DOHH2 (cell line): ENCODE measurements at regions not wholly inside any gene's neighbourhood (a gene's known extent, or its start where the extent isn't known, plus 50 kb on each side); places are given as distances from the start of the nearest gene placed in this dataset.

Experiments
- H3F3A ChIP-seq: fragments of 200-600 bp; sonication (generic), shearing (Covaris generic); 2 replicates; pipeline ENCODE4 v1.6.0; 2016; ENCODE audit warnings: antibody characterized with exemption, mild to moderate bottlenecking; ENCODE audit not compliant: control insufficient read depth, insufficient read depth
- H3K27ac ChIP-seq: fragments of 200-600 bp; sonication (generic); 2 replicates; pipeline ENCODE4 v1.5.1; 2014; ENCODE audit warnings: low read depth, mild to moderate bottlenecking, low read length, moderate library complexity
- H3K27me3 ChIP-seq: fragments of 200-600 bp; sonication (generic); 2 replicates; pipeline ENCODE4 v1.6.1; 2014; ENCODE audit warnings: mild to moderate bottlenecking, low read length, mixed read lengths; ENCODE audit not compliant: control insufficient read depth
- H3K36me3 ChIP-seq: fragments of 200-600 bp; sonication (generic); 2 replicates; pipeline ENCODE4 v1.6.1; 2014; ENCODE audit warnings: mild to moderate bottlenecking, low read length, moderate library complexity, mixed read lengths; ENCODE audit not compliant: control insufficient read depth
- H3K4me1 ChIP-seq: fragments of 200-600 bp; sonication (generic); 2 replicates; pipeline ENCODE4 v1.6.1; 2014; ENCODE audit warnings: mild to moderate bottlenecking, low read length, mixed read lengths; ENCODE audit not compliant: control insufficient read depth
- H3K4me2 ChIP-seq: fragments of 200-600 bp; sonication (generic); 2 replicates; pipeline ENCODE4 v1.6.0; 2014; ENCODE audit warnings: mild to moderate bottlenecking, low read length, moderate library complexity
- H3K4me3 ChIP-seq: fragments of 200-600 bp; sonication (generic); 2 replicates; pipeline ENCODE4 v1.5.1; 2014; ENCODE audit warnings: mild to moderate bottlenecking, low read length, mixed read lengths
- H3K79me2 ChIP-seq: fragments of 200-600 bp; sonication (generic); 2 replicates; pipeline ENCODE4 v1.6.1; 2014; ENCODE audit warnings: mild to moderate bottlenecking, low read length, mixed read lengths; ENCODE audit not compliant: control insufficient read depth
- H3K9me2 ChIP-seq: fragments of 200-600 bp; sonication (generic); replicated peaks from 2 replicates; pipeline ENCODE4 v1.6.1; 2014; ENCODE audit warnings: mild to moderate bottlenecking, low read length, mixed read lengths; ENCODE audit not compliant: control insufficient read depth
- H3K9me3 ChIP-seq: fragments of 200-600 bp; sonication (generic); 2 replicates; pipeline ENCODE4 v1.6.1; 2014; ENCODE audit warnings: antibody characterized with exemption, low read length, mixed read lengths; ENCODE audit not compliant: control insufficient read depth, insufficient read depth
- H4K20me1 ChIP-seq: fragments of 200-600 bp; sonication (generic); 2 replicates; pipeline ENCODE4 v1.6.0; 2014; ENCODE audit warnings: low read depth, mild to moderate bottlenecking, antibody characterized with exemption, low read length, moderate library complexity; ENCODE audit not compliant: control insufficient read depth, insufficient read depth
- EZH2phosphoT487 ChIP-seq: fragments of 200-600 bp; sonication (generic); IDR thresholded peaks from 2 replicates; pipeline ENCODE4 v1.6.1; 2017; ENCODE audit warnings: borderline replicate concordance, mild to moderate bottlenecking, antibody characterized with exemption, low read length, moderate library complexity, mixed read lengths
- TF ChIP-seq, protein P1 (sequence below): fragments of 200-600 bp; sonication (generic); IDR thresholded peaks from one replicate; pipeline ENCODE4 v1.5.1; 2014; ENCODE audit warnings: antibody characterized with exemption, mild to moderate bottlenecking, low read depth, low read length; ENCODE audit not compliant: poor library complexity, severe bottlenecking

DNA sequence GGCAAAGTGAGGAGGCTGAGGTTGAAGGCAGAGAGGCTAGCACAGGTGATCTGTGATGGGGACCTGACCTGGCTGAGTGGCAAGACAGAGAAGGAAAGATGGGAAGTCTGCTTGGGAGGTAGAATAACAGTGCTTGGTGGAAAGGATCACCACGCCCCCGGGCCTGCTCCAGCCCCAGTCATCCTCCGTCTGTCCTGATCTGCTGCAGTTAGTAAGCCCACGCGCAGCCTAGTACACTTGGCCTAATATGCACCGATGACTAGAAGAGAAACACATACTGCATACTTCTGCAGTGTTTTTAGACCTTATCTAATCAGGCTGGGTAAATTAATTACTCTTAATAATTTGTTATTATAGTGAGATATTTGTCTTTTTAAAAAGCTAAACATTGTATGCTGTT is 103.7 kb upstream of the KLF3 start:
- TF ChIP-seq, protein P1, sequence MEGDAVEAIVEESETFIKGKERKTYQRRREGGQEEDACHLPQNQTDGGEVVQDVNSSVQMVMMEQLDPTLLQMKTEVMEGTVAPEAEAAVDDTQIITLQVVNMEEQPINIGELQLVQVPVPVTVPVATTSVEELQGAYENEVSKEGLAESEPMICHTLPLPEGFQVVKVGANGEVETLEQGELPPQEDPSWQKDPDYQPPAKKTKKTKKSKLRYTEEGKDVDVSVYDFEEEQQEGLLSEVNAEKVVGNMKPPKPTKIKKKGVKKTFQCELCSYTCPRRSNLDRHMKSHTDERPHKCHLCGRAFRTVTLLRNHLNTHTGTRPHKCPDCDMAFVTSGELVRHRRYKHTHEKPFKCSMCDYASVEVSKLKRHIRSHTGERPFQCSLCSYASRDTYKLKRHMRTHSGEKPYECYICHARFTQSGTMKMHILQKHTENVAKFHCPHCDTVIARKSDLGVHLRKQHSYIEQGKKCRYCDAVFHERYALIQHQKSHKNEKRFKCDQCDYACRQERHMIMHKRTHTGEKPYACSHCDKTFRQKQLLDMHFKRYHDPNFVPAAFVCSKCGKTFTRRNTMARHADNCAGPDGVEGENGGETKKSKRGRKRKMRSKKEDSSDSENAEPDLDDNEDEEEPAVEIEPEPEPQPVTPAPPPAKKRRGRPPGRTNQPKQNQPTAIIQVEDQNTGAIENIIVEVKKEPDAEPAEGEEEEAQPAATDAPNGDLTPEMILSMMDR, result no peak
- no peak for TF ChIP-seq EZH2phosphoT487
- H3F3A ChIP-seq, result no peaks in the 10 kb centered on the region

DNA sequence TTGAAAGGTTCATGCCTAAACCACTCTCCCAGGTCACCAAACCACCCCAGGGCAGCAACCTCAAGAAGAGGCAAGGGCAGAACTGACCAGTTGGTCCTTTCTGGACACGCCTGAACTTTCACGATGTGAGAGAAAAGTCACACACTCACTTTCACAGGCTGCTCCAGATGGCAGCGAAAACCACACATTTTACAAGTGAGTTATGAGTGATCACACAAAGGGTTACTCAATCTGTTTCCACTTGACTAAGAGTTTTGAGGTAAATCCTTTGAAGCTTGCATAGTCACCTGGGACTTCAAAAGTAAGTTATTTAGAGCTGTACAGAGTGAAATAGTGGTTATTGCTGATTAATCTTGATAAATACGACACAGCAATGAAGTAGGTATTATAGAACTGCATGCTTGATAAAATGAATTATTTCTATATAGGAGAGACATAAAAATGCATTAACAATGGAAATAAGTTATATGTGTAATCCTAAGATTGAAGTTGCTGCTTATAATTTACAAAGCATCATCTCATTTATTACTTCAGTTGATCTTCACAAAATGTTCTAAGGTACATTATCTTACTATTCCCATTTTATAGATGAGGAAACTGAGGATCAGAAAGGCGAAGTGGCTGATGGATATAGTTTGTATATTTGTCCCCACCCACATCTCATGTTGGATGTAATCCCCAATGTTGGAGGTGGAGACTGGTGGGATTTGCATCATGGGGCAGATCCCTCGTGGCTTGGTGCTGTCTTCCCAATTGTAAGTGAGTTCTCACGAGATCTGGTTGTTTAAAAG is 103.0 kb upstream of the KLF3 start:
- no peaks in the 10 kb centered on the region; the same call in 1 of the 2 replicates for H3K9me3 ChIP-seq
- H3K4me3 ChIP-seq, result no peak overlapping the region
- H3K36me3 ChIP-seq, result no peaks in the 10 kb centered on the region
- H3K9me2 ChIP-seq, result no peaks in the 10 kb centered on the region
- no peaks in the 10 kb centered on the region for H4K20me1 ChIP-seq
- H3K27me3 ChIP-seq, result peaks cover 11% of the 10 kb centered on the region
- no peak overlapping the region for H3K27ac ChIP-seq
- no peaks in the 10 kb centered on the region for H3K79me2 ChIP-seq
- H3K4me1 ChIP-seq, result no peaks in the 10 kb centered on the region
- no peaks in the 10 kb centered on the region for H3F3A ChIP-seq
- no peak overlapping the region for H3K4me2 ChIP-seq
- no peak for TF ChIP-seq EZH2phosphoT487
- TF ChIP-seq, protein P1, result no peak

More for the DNA sequence above, 103.7 kb upstream of the KLF3 start:
- Histone ChIP-seq H3K9me2 (no peaks in the 10 kb centered on the region), H3K36me3 (no peaks in the 10 kb centered on the region), H3K27ac (no peak overlapping the region), H3K9me3 (no peaks in the 10 kb centered on the region; the same call in 1 of the 2 replicates), H3K4me1 (no peaks in the 10 kb centered on the region), H3K27me3 (peaks cover 11% of the 10 kb centered on the region), H3K79me2 (no peaks in the 10 kb centered on the region), H3K4me3 (no peak overlapping the region), H3K4me2 (no peak overlapping the region), H4K20me1 (no peaks in the 10 kb centered on the region)

DNA sequence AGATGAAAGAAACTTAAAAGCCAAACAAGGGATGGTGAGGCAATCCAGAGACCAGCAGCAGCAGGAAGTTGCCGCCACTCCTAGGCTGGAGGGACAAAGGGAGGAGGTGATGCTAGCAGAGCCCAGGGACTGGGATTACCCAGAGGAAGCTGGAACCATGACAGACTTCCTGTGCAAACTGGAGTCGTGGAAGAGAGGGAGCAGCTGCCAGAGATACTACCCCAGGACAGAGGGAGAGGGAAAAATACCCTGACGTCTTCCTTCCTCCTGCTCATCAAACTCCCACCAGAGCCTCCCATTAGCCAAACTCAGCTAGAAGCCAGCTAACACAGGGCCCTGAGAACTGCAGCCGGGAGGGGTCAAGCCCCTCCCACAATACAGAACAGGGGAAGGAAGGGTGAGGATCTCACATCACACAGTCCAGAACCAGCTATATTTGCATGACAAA is 101.2 kb upstream of the KLF3 start:
- Histone ChIP-seq H3K79me2 (no peaks in the 10 kb centered on the region), H3K9me2 (no peaks in the 10 kb centered on the region), H3K4me2 (no peak overlapping the region), H3F3A (no peaks in the 10 kb centered on the region), H4K20me1 (no peaks in the 10 kb centered on the region), H3K27ac (no peak overlapping the region), H3K27me3 (peaks cover 6% of the 10 kb centered on the region), H3K36me3 (no peaks in the 10 kb centered on the region), H3K4me3 (no peak overlapping the region), H3K9me3 (no peaks in the 10 kb centered on the region), H3K4me1 (no peaks in the 10 kb centered on the region)
- TF ChIP-seq, protein P1, result no peak
- TF ChIP-seq EZH2phosphoT487, result no peak
